ENCODE measurements at regions not wholly inside any gene's neighbourhood (a gene's known extent, or its start where the extent isn't known, plus 50 kb on each side); places are given as distances from the start of the nearest gene placed in this dataset.

- in situ Hi-C loops (cut with MboI; ENCODE audit: low sequenced_read_pairs): no loop called here
- Histone ChIP-seq H3K23ac (ENCODE audit: low read depth, low read length) (no peak overlapping the region), H3K14ac (replicated peaks; ENCODE audit: low read depth, low read length) (no peak overlapping the region), H2BK15ac (ENCODE audit: low read depth, low read length) (no peak overlapping the region), H3K9ac (ENCODE audit: low read depth, low read length) (no peak overlapping the region), H3K18ac (ENCODE audit: low read depth, low read length) (no peak overlapping the region), H3K79me1 (ENCODE audit: low read depth in 1 of 2, low read length in 2 of 2) (no peaks in the 10 kb centered on the region), H3K4me1 (ENCODE audit: control insufficient read depth, insufficient read depth, low read length) (no peaks in the 10 kb centered on the region), H2BK5ac (ENCODE audit: low read depth, low read length, poor library complexity, severe bottlenecking) (no peak overlapping the region), H2AK5ac (ENCODE audit: low read depth, low read length) (no peak overlapping the region), H2AFZ (replicated peaks; ENCODE audit: low read length, poor library complexity) (no peak overlapping the region), H3K27me3 (ENCODE audit: control insufficient read depth, insufficient read depth, low read length) (peaks cover 12% of the 10 kb centered on the region), H3K9me3 (ENCODE audit: control insufficient read depth, insufficient read depth, low read length) (no peaks in the 10 kb centered on the region), H2AK9ac (replicated peaks; ENCODE audit: low read depth, low read length, poor library complexity) (no peak overlapping the region), H3K4me2 (ENCODE audit: low read depth, low read length) (no peak overlapping the region), H2BK120ac (ENCODE audit: low read depth, low read length) (no peak overlapping the region), H4K5ac (ENCODE audit: low read depth, low read length) (no peak overlapping the region), H3K4ac (ENCODE audit: low read depth, low read length) (no peak overlapping the region), H3K56ac (ENCODE audit: extremely low read depth, insufficient read depth, low read length) (no peak overlapping the region), H3K9me1 (ENCODE audit: insufficient read depth, low read length) (no peaks in the 10 kb centered on the region), H4K91ac (ENCODE audit: insufficient read depth, low read depth, low read length) (no peak overlapping the region), H4K8ac (ENCODE audit: low read depth in 2 of 2, low read length in 2 of 2) (no peak overlapping the region), H4K20me1 (ENCODE audit: insufficient read depth, low read length) (no peaks in the 10 kb centered on the region), H3K27ac (ENCODE audit: insufficient read depth, low read length) (no peak overlapping the region), H3K36me3 (ENCODE audit: control insufficient read depth, insufficient read depth, low read length) (no peaks in the 10 kb centered on the region), H3K4me3 (ENCODE audit: insufficient read depth, low read depth, low read length) (no peak overlapping the region), H2BK20ac (ENCODE audit: low read depth, low read length) (no peak overlapping the region)
- 18% methylated on average over 8 of the region's 20 CpGs; no CpG with 5 or more reads in 1 of the 2 experiments for WGBS, 2 experiments (ENCODE audit: extremely low coverage in 2 of 2, insufficient read length in 1 of 2)
- intact Hi-C loops (cut with micrococcal nuclease): no loop called here
- ChIA-PET CTCF (no interaction called here), POLR2A (ENCODE audit: unreplicated experiment) (no interaction called here)
- ATAC-seq (ENCODE audit: low read depth): no peak
- BruUV-seq (replicated peaks): no TSS peak
- dilution Hi-C loops (cut with HindIII; ENCODE audit: low sequenced_read_pairs, unreplicated experiment): no loop called here
- DNase-seq: no peak
- TF ChIP-seq SMC3 (IDR thresholded peaks at IDR 0.05; ENCODE audit: low read depth, low read length) (no peak), CTCF (conservative IDR thresholded peaks at IDR 0.05; ENCODE audit: low read depth, low read length) (no peak), NFE2L2 (IDR thresholded peaks at IDR 0.05; ENCODE audit: low read depth, low read length) (no peak), CEBPB (IDR thresholded peaks at IDR 0.05; ENCODE audit: low read depth, low read length) (no peak), USF2 (IDR thresholded peaks at IDR 0.05; ENCODE audit: low read depth, low read length) (no peak), RCOR1 (IDR thresholded peaks at IDR 0.05; ENCODE audit: insufficient replicate concordance, low read length) (no peak), MAZ (IDR thresholded peaks at IDR 0.05; ENCODE audit: borderline replicate concordance, low read depth, low read length) (no peak), RFX5 (IDR thresholded peaks at IDR 0.05; ENCODE audit: low read depth, low read length) (no peak), BHLHE40 (IDR thresholded peaks at IDR 0.05; ENCODE audit: low read depth, low read length) (no peak), POLR2A (IDR thresholded peaks at IDR 0.05; ENCODE audit: low read depth, low read length) (no peak), CHD1 (IDR thresholded peaks at IDR 0.05; ENCODE audit: low read depth, low read length) (no peak), MXI1 (IDR thresholded peaks at IDR 0.05; ENCODE audit: borderline replicate concordance, low read depth, low read length) (no peak), MAFK (IDR thresholded peaks at IDR 0.05; ENCODE audit: low read depth, low read length) (no peak), RAD21 (IDR thresholded peaks at IDR 0.05; ENCODE audit: low read length) (no peak), FOS (IDR thresholded peaks at IDR 0.05; ENCODE audit: low read depth, low read length) (no peak)
Measured at GRCh38 chr3:127339928-127340861, 52.3 kb upstream of the PRR20G start.

Data from IMR-90 (cell line).